MCF 10A (cell line): ENCODE measurements at regions not wholly inside any gene's neighbourhood (a gene's known extent, or its start where the extent isn't known, plus 50 kb on each side); places are given as distances from the start of the nearest gene placed in this dataset.

Experiments used
- BruUV-seq: library from RNA; stranded (reverse); fragments of 400-500 nt; replicated peaks from 2 replicates; lab custom pipeline; 2021; lab: Mats Ljungman, UMichigan
- CTCF ChIA-PET: fragments of 300-600 bp; sonication (Branson Sonifier 250); formaldehyde crosslinking; extraction: SDS; loops from one replicate; lab custom pipeline; 2021; ENCODE audit warnings: antibody characterized with exemption, inconsistent platforms; lab: Yijun Ruan, JAX
- POLR2A ChIA-PET: fragments of 300-600, 350-650 bp; sonication (Branson Sonifier 250); formaldehyde crosslinking; extraction: SDS; loops from one replicate; lab custom pipeline; 2020; ENCODE audit warnings: antibody characterized with exemption, inconsistent platforms; lab: Yijun Ruan, JAX
- DNase-seq: peaks from one replicate; pipeline ENCODE4 v3.0.0-alpha.2; 2018; ENCODE audit not compliant: unreplicated experiment
- H3K27ac Mint-ChIP-seq: one replicate; pipeline ENCODE4 v1.8.0; 2022; ENCODE audit warnings: mild to moderate bottlenecking, low read depth, mixed read lengths; ENCODE audit not compliant: unreplicated experiment
- H3K27me3 Mint-ChIP-seq: one replicate; pipeline ENCODE4 v1.8.0; 2022; ENCODE audit warnings: mixed read lengths; ENCODE audit not compliant: insufficient read depth, unreplicated experiment
- H3K36me3 Mint-ChIP-seq: one replicate; pipeline ENCODE4 v1.8.0; 2022; ENCODE audit warnings: mild to moderate bottlenecking, moderate library complexity, mixed read lengths; ENCODE audit not compliant: insufficient read depth, unreplicated experiment
- H3K4me1 Mint-ChIP-seq: one replicate; pipeline ENCODE4 v1.8.0; 2022; ENCODE audit warnings: mixed read lengths; ENCODE audit not compliant: insufficient read depth, unreplicated experiment
- H3K4me3 Mint-ChIP-seq: one replicate; pipeline ENCODE4 v1.8.0; 2022; ENCODE audit warnings: mild to moderate bottlenecking, moderate library complexity, mixed read lengths; ENCODE audit not compliant: unreplicated experiment
- H3K9me3 Mint-ChIP-seq: one replicate; pipeline ENCODE4 v1.8.0; 2022; ENCODE audit warnings: mixed read lengths; ENCODE audit not compliant: unreplicated experiment
- intact Hi-C: fragments of 100-400 bp; cut with micrococcal nuclease; formaldehyde crosslinking; loops from 2 replicates; pipeline ENCODE4 v1.14.1; 2022
- TF ChIP-seq, protein P1 (sequence below): fragments of 200-600 bp; IDR thresholded peaks from one replicate; pipeline ENCODE4 v1.8.0; 2022; ENCODE audit warnings: antibody characterized with exemption, mild to moderate bottlenecking; ENCODE audit not compliant: unreplicated experiment

DNA sequence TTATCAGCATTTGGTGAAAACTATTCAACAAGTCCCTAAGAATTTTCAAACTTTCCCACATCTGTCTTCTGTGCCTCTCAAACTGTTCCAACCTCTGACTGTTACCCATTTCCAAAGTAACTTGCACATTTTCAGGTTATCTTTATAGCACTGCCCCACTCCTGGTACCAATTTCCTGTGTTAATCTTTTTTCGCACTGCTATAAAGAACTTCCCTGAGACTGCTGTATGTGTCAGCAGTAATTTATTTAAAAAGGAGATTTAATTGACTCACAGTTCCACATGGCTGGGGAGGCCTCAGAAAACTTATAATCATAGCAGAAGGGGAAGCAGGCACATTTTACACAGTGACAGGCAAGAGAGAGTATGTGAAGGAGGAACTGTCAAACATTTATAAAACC, 310.9 kb upstream of the SLITRK3 start:
- no peaks in the 10 kb centered on the region for H3K27me3 Mint-ChIP-seq
- H3K4me1 Mint-ChIP-seq = no peaks in the 10 kb centered on the region
- H3K4me3 Mint-ChIP-seq = no peak overlapping the region
- ChIA-PET POLR2A (no interaction called here), CTCF (no interaction called here)
- DNase-seq = no peak
- TF ChIP-seq, protein P1, sequence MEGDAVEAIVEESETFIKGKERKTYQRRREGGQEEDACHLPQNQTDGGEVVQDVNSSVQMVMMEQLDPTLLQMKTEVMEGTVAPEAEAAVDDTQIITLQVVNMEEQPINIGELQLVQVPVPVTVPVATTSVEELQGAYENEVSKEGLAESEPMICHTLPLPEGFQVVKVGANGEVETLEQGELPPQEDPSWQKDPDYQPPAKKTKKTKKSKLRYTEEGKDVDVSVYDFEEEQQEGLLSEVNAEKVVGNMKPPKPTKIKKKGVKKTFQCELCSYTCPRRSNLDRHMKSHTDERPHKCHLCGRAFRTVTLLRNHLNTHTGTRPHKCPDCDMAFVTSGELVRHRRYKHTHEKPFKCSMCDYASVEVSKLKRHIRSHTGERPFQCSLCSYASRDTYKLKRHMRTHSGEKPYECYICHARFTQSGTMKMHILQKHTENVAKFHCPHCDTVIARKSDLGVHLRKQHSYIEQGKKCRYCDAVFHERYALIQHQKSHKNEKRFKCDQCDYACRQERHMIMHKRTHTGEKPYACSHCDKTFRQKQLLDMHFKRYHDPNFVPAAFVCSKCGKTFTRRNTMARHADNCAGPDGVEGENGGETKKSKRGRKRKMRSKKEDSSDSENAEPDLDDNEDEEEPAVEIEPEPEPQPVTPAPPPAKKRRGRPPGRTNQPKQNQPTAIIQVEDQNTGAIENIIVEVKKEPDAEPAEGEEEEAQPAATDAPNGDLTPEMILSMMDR = no peak
- intact Hi-C loops = no loop called here
- H3K9me3 Mint-ChIP-seq = peaks cover 18% of the 10 kb centered on the region
- H3K27ac Mint-ChIP-seq = no peak overlapping the region
- no TSS peak for BruUV-seq
- no peaks in the 10 kb centered on the region for H3K36me3 Mint-ChIP-seq

DNA sequence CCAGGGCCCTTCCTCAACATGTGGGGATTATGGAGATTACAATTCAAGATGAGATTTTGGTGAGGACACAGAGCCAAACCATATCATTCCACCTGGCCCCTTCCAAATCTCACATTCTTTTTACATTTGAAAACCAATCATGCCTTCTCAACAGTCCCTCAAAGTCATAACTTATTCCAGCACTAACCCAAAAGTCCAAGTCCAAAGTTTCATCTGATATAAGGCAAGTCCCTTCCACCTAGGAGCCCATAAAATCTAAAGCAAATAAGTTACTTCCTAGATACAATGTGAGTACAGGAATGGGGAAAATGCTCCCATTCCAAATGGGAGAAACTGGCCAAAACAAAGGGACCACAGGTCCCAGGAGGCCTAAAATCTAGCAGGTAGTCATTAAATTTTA, 309.5 kb upstream of the SLITRK3 start:
- no peaks in the 10 kb centered on the region for H3K4me1 Mint-ChIP-seq
- ChIA-PET CTCF (no interaction called here), POLR2A (no interaction called here)
- no peak overlapping the region for H3K27ac Mint-ChIP-seq
- H3K9me3 Mint-ChIP-seq = peaks cover 18% of the 10 kb centered on the region
- H3K27me3 Mint-ChIP-seq = no peaks in the 10 kb centered on the region
- no peak for DNase-seq
- no peak overlapping the region for H3K4me3 Mint-ChIP-seq
- TF ChIP-seq, protein P1 = no peak
- H3K36me3 Mint-ChIP-seq = no peaks in the 10 kb centered on the region
- intact Hi-C loops = no loop called here
- BruUV-seq = no TSS peak

DNA sequence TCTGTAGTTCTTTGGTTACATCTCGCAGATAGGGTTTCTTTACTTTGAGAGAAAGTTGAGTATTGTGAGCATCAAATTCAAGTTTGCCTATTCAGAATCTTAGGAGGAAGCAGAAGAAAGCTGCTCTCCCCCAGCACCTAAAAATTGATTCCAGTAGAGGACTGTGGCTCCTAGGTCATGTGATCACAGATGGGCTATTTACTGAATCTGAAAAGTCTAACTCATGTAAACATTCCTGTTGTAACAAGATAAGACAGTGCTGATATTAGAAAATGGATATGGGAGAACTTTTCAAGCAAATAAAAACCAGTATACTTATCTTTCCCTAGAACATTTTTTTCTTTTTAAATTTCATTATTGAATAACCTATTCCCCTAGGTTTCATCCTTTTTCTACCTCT, 308.4 kb upstream of the SLITRK3 start:
- peaks cover 18% of the 10 kb centered on the region for H3K9me3 Mint-ChIP-seq
- no peaks in the 10 kb centered on the region for H3K36me3 Mint-ChIP-seq
- CTCF ChIA-PET = no interaction called here
- DNase-seq = no peak
- H3K27ac Mint-ChIP-seq = no peak overlapping the region
- H3K4me3 Mint-ChIP-seq = no peak overlapping the region
- H3K4me1 Mint-ChIP-seq = no peaks in the 10 kb centered on the region
- POLR2A ChIA-PET = no interaction called here
- TF ChIP-seq, protein P1 = no peak
- intact Hi-C loops = no loop called here
- H3K27me3 Mint-ChIP-seq = no peaks in the 10 kb centered on the region
- BruUV-seq = no TSS peak

DNA sequence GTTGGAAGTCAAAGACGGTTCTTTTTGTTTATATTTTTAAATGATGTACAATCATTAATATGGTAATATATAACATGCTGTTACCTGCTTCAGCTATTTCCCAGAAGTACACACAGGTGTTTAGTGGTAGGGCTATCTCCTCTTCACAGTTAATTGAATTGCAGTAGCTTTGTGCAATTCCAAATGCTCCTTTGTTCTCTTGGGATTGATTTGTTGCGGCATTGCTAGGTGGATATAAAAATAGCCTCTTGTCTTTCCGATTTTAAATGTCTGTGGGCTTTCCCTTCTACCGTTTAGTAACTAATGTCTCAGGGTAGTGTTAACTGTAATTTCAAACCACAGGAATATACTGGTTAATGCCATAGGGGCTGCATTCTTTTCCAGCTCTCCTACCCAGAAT, 307.6 kb upstream of the SLITRK3 start:
- H3K27me3 Mint-ChIP-seq = no peaks in the 10 kb centered on the region
- peaks cover 18% of the 10 kb centered on the region for H3K9me3 Mint-ChIP-seq
- H3K36me3 Mint-ChIP-seq = no peaks in the 10 kb centered on the region
- no peak overlapping the region for H3K4me3 Mint-ChIP-seq
- DNase-seq = no peak
- intact Hi-C loops = no loop called here
- no TSS peak for BruUV-seq
- POLR2A ChIA-PET = no interaction called here
- H3K4me1 Mint-ChIP-seq = peaks cover 1% of the 10 kb centered on the region
- no peak overlapping the region for H3K27ac Mint-ChIP-seq
- CTCF ChIA-PET = interaction anchor here (1.1 kb wide), 1 partner anchor 8 kb away, joined by 4 read pairs; no protein-coding TSS in a partner anchor
- TF ChIP-seq, protein P1 = no peak
